H9 (cell line): ENCODE measurements at regions not wholly inside any gene's neighbourhood (a gene's known extent, or its start where the extent isn't known, plus 50 kb on each side); places are given as distances from the start of the nearest gene placed in this dataset.

Experiments used
- DNase-seq: peaks from one replicate; pipeline ENCODE4 v3.0.0-alpha.2; 2017
- H2AFZ ChIP-seq: one replicate; pipeline ENCODE4 v1.6.1; 2013; ENCODE audit warnings: mild to moderate bottlenecking, low read length, control low read depth, moderate library complexity
- H2AK5ac ChIP-seq: 2 replicates; pipeline ENCODE4 v1.6.1; 2013; ENCODE audit warnings: low read length, control low read depth, mixed read lengths; ENCODE audit not compliant: insufficient read length
- H2BK120ac ChIP-seq: one replicate; pipeline ENCODE4 v1.6.1; 2013; ENCODE audit warnings: low read depth, mild to moderate bottlenecking, low read length, control low read depth, inconsistent platforms; ENCODE audit not compliant: poor library complexity, severe bottlenecking
- H2BK12ac ChIP-seq: 2 replicates; pipeline ENCODE4 v1.6.1; 2013; ENCODE audit warnings: low read length, control low read depth, mixed read lengths, low read depth; ENCODE audit not compliant: insufficient read length
- H2BK15ac ChIP-seq: 2 replicates; pipeline ENCODE4 v1.6.1; 2013; ENCODE audit warnings: low read depth, low read length, control low read depth
- H2BK20ac ChIP-seq: one replicate; pipeline ENCODE4 v1.6.1; 2013; ENCODE audit warnings: low read depth, mild to moderate bottlenecking, low read length, control low read depth, inconsistent platforms; ENCODE audit not compliant: poor library complexity, severe bottlenecking
- H2BK5ac ChIP-seq: 2 replicates; pipeline ENCODE4 v1.6.1; 2013; ENCODE audit warnings: low read length, control low read depth, mixed read lengths; ENCODE audit not compliant: insufficient read length
- H3K14ac ChIP-seq: 2 replicates; pipeline ENCODE4 v1.6.1; 2013; ENCODE audit warnings: low read length, control low read depth; ENCODE audit not compliant: insufficient read depth
- H3K18ac ChIP-seq: 2 replicates; pipeline ENCODE4 v1.6.1; 2013; ENCODE audit warnings: low read depth, mild to moderate bottlenecking, mixed read lengths, low read length, control low read depth; ENCODE audit not compliant: insufficient read length
- H3K23ac ChIP-seq: 2 replicates; pipeline ENCODE4 v1.6.1; 2013; ENCODE audit warnings: low read length, control low read depth, mixed read lengths, low read depth; ENCODE audit not compliant: insufficient read length
- H3K23me2 ChIP-seq: 2 replicates; pipeline ENCODE4 v1.6.1; 2013; ENCODE audit warnings: low read depth, mild to moderate bottlenecking, mixed read lengths, low read length, control low read depth; ENCODE audit not compliant: insufficient read length, poor library complexity, severe bottlenecking
- H3K27ac ChIP-seq: 2 replicates; pipeline ENCODE4 v1.5.1; 2013; ENCODE audit warnings: low read length, control low read depth, mixed read lengths, low read depth; ENCODE audit not compliant: insufficient read length
- H3K27me3 ChIP-seq: 2 replicates; pipeline ENCODE4 v1.6.1; 2013; ENCODE audit warnings: low read length, control low read depth, inconsistent platforms; ENCODE audit not compliant: insufficient read depth
- H3K4ac ChIP-seq: 2 replicates; pipeline ENCODE4 v1.6.1; 2013; ENCODE audit warnings: low read depth, mild to moderate bottlenecking, control low read depth, inconsistent platforms, low read length, moderate library complexity
- H3K4me1 ChIP-seq: 2 replicates; pipeline ENCODE4 v1.6.1; 2013; ENCODE audit warnings: low read length, control low read depth, inconsistent platforms; ENCODE audit not compliant: insufficient read depth
- H3K4me2 ChIP-seq: 2 replicates; pipeline ENCODE4 v1.6.1; 2013; ENCODE audit warnings: low read length, control low read depth, mixed read lengths; ENCODE audit not compliant: insufficient read length, insufficient read depth
- H3K56ac ChIP-seq: 2 replicates; pipeline ENCODE4 v1.6.1; 2013; ENCODE audit warnings: low read depth, mild to moderate bottlenecking, mixed read lengths, low read length, control low read depth; ENCODE audit not compliant: insufficient read length
- H3K79me1 ChIP-seq: 2 replicates; pipeline ENCODE4 v1.6.1; 2013; ENCODE audit warnings: low read depth, mild to moderate bottlenecking, moderate library complexity, low read length, control low read depth, inconsistent platforms; ENCODE audit not compliant: insufficient read depth, poor library complexity, severe bottlenecking
- H3K79me2 ChIP-seq: 2 replicates; pipeline ENCODE4 v1.6.1; 2013; ENCODE audit warnings: low read length, control low read depth, inconsistent platforms; ENCODE audit not compliant: insufficient read depth
- H3K9ac ChIP-seq: 2 replicates; pipeline ENCODE4 v1.6.1; 2013; ENCODE audit warnings: low read length, control low read depth, mixed read lengths; ENCODE audit not compliant: insufficient read length; ENCODE audit errors: extremely low read depth
- H3K9me3 ChIP-seq: one replicate; pipeline ENCODE4 v1.6.1; 2013; ENCODE audit warnings: low read depth, low read length, inconsistent platforms; ENCODE audit not compliant: control insufficient read depth
- H3T11ph ChIP-seq: one replicate; pipeline ENCODE4 v1.6.1; 2013; ENCODE audit warnings: mild to moderate bottlenecking, low read length, control low read depth, inconsistent platforms
- H4K20me1 ChIP-seq: one replicate; pipeline ENCODE4 v1.6.1; 2013; ENCODE audit not compliant: control insufficient read depth, insufficient read length, insufficient read depth
- H4K5ac ChIP-seq: 2 replicates; pipeline ENCODE4 v1.6.1; 2013; ENCODE audit warnings: low read depth, mild to moderate bottlenecking, mixed read lengths, low read length, control low read depth; ENCODE audit not compliant: insufficient read length
- H4K8ac ChIP-seq: replicated peaks from 2 replicates; pipeline ENCODE4 v1.6.1; 2013; ENCODE audit warnings: low read length, control low read depth, mixed read lengths, low read depth; ENCODE audit not compliant: insufficient read length
- H4K91ac ChIP-seq: 2 replicates; pipeline ENCODE4 v1.6.1; 2013; ENCODE audit warnings: low read depth, mild to moderate bottlenecking, moderate library complexity, mixed read lengths, low read length, control low read depth; ENCODE audit not compliant: insufficient read length
- H3K27ac Mint-ChIP-seq, 3 experiments: 2 replicates in 2 of 3; 3 replicates in 1 of 3; pipeline ENCODE4 v1.8.0; 2020 to 2021; ENCODE audit warnings: mixed read lengths in 3 of 3, mild to moderate bottlenecking in 1 of 3, moderate library complexity in 1 of 3
- H3K27me3 Mint-ChIP-seq: 2 replicates; pipeline ENCODE4 v1.8.0; 2021; ENCODE audit warnings: low read depth, mild to moderate bottlenecking, moderate library complexity, mixed read lengths
- H3K36me3 Mint-ChIP-seq, 3 experiments: 2 replicates in 2 of 3; 3 replicates in 1 of 3; pipeline ENCODE4 v1.8.0; 2020 to 2021; ENCODE audit warnings: low read depth in 3 of 3, mixed read lengths in 3 of 3; ENCODE audit not compliant: insufficient read depth in 1 of 3
- H3K4me1 Mint-ChIP-seq, 2 experiments: 2 replicates each; pipeline ENCODE4 v1.8.0; 2020; ENCODE audit warnings: mixed read lengths in 2 of 2
- H3K4me3 Mint-ChIP-seq, 2 experiments: 2 replicates in 1 of 2; 3 replicates in 1 of 2; pipeline ENCODE4 v1.8.0; 2020 to 2021; ENCODE audit warnings: mild to moderate bottlenecking in 2 of 2, mixed read lengths in 2 of 2, moderate library complexity in 1 of 2
- H3K9me3 Mint-ChIP-seq, 2 experiments: 2 replicates in 1 of 2; 3 replicates in 1 of 2; pipeline ENCODE4 v1.8.0; 2020; ENCODE audit warnings: mild to moderate bottlenecking in 2 of 2, mixed read lengths in 2 of 2, moderate library complexity in 1 of 2
- CTCF ChIP-seq: fragments of 200-600 bp; sonication (generic); conservative IDR thresholded peaks from 3 replicates; pipeline ENCODE4 v1.8.0; 2021; ENCODE audit warnings: antibody characterized with exemption, mild to moderate bottlenecking
- WGBS: extraction: QIAGEN DNeasy Blood & Tissue Kit; methylation state at CpG from one replicate; pipeline ENCODE4 v1.1.7; 2013; ENCODE audit warnings: missing lambda C conversion rate, low lambda C conversion rate, mixed read lengths; ENCODE audit not compliant: insufficient read length; ENCODE audit errors: extremely low coverage; 5-methylcytosine and 5-hydroxymethylcytosine counted together

DNA sequence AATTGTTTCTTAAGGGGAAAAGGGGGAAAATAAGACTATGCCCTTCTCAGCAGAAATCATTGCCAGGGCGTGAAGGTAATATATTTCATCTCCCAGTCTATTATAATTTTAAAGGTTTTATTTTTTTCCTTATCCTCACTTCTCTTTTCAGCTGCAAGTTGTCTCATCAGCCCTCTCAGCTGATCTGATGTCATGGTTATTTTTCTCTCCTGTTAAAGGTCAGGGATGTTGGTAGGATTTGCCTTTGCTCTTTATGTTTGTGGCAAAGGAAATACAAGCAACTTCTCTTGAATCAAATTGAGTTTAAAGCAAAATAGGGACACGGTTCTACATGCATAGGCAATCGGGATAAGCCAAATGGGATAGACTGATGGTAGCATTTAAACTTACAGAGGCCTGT, 946.9 kb downstream of the SORCS1 start:
- Mint-ChIP-seq H3K9me3 (no peaks in the 10 kb centered on the region; a peak in 1 of 5 replicates), H3K36me3 (no peaks in the 10 kb centered on the region; a peak in 1 of 7 replicates), H3K27ac (no peak overlapping the region), H3K27me3 (no peaks in the 10 kb centered on the region; the same call in none of the 2 replicates), H3K4me3 (no peak overlapping the region), H3K4me1 (no peaks in the 10 kb centered on the region)
- no peak overlapping the region for H3K14ac ChIP-seq
- no peak overlapping the region for H4K5ac ChIP-seq
- no peak overlapping the region for H3K4me2 ChIP-seq
- no peak overlapping the region for H3K56ac ChIP-seq
- H2AFZ ChIP-seq = no peak overlapping the region
- no peak overlapping the region for H3T11ph ChIP-seq
- H3K79me2 ChIP-seq = no peaks in the 10 kb centered on the region
- H3K4me1 ChIP-seq = no peaks in the 10 kb centered on the region
- no peak overlapping the region for H3K27ac ChIP-seq
- H3K9me3 ChIP-seq = no peaks in the 10 kb centered on the region
- no peak overlapping the region for H2BK120ac ChIP-seq
- no peak for TF ChIP-seq CTCF
- no CpG with 5 or more reads among the region's 3 CpGs for WGBS
- H3K27me3 ChIP-seq = no peaks in the 10 kb centered on the region
- H2BK20ac ChIP-seq = no peak overlapping the region
- no peak for DNase-seq
- H3K79me1 ChIP-seq = no peaks in the 10 kb centered on the region
- H3K23me2 ChIP-seq = no peaks in the 10 kb centered on the region
- no peak overlapping the region for H3K23ac ChIP-seq
- no peak overlapping the region for H2BK15ac ChIP-seq
- H2BK5ac ChIP-seq = no peak overlapping the region
- no peak overlapping the region for H3K4ac ChIP-seq
- no peaks in the 10 kb centered on the region for H4K20me1 ChIP-seq
- H3K9ac ChIP-seq = no peak overlapping the region
- no peak overlapping the region for H2AK5ac ChIP-seq
- H3K18ac ChIP-seq = no peak overlapping the region
- no peak overlapping the region for H2BK12ac ChIP-seq
- H4K8ac ChIP-seq = no peak overlapping the region
- no peak overlapping the region for H4K91ac ChIP-seq
